ENCODE measurements at regions not wholly inside any gene's neighbourhood (a gene's known extent, or its start where the extent isn't known, plus 50 kb on each side); places are given as distances from the start of the nearest gene placed in this dataset.

DNA sequence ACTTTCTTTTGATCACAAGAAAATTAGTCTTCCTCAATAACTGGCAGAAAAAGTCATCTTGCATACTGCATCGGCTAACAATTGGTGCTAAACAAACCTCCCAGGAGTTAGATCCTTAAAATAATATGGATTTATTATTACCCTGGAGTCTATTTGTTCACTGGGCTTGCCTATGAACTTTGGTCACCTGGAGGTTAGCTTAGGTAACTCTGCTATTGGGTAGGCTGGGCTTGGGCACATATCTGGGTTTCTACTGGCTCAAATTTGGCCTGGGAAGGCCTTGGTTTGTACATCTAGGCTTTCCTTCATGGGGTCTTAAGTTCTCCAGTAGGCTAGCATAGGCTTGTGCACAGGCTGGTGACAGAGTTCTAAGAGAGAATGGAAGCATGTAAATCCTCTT, 279.9 kb downstream of the RASEF start:
- intact Hi-C loops (cut with micrococcal nuclease), result no loop called here
- Histone ChIP-seq H4K20me1 (ENCODE audit: insufficient read depth, low read length) (no peaks in the 10 kb centered on the region), H3K79me2 (ENCODE audit: insufficient read depth, low read length) (no peaks in the 10 kb centered on the region), H3K9me3 (replicated peaks in 1 of 2; ENCODE audit: control insufficient read depth in 1 of 2, insufficient read depth in 1 of 2, low read length in 2 of 2) (peaks cover 0 to 4% of the 10 kb centered on the region in 2 donors), H3K36me3 (replicated peaks in 1 of 2; ENCODE audit: control insufficient read depth in 1 of 2, insufficient read depth in 2 of 2, low read length in 2 of 2) (no peaks in the 10 kb centered on the region), H2AFZ (ENCODE audit: insufficient read depth, low read depth, low read length, poor library complexity, severe bottlenecking) (no peak overlapping the region), H3K4me2 (replicated peaks; ENCODE audit: extremely low read depth, low read length, poor library complexity, severe bottlenecking) (no peak overlapping the region), H3K4me3 (replicated peaks in 1 of 3; ENCODE audit: low read depth in 2 of 3, low read length in 3 of 3) (no peak overlapping the region), H3K27me3 (ENCODE audit: control insufficient read depth in 2 of 2, insufficient read depth in 2 of 2, low read length in 2 of 2) (no peaks in the 10 kb centered on the region), H3K27ac (ENCODE audit: low read depth in 1 of 2, low read length in 2 of 2) (no peak overlapping the region), H3K9ac (ENCODE audit: insufficient read depth, low read length, poor library complexity, severe bottlenecking) (no peak overlapping the region), H3K4me1 (ENCODE audit: control insufficient read depth in 1 of 2, insufficient read depth in 2 of 2, low read length in 2 of 2) (no peaks in the 10 kb centered on the region)
- H3K4me3 Mint-ChIP-seq, result no peak overlapping the region
- H3K4me1 Mint-ChIP-seq, result no peaks in the 10 kb centered on the region
- no peaks in the 10 kb centered on the region for H3K27me3 Mint-ChIP-seq (ENCODE audit: low read depth in 3 of 3)
- DNase-seq, result no peak
- H3K9me3 Mint-ChIP-seq, result peaks cover 1 to 9% (median 4%) of the 10 kb centered on the region in 7 donors
- TF ChIP-seq, protein P1, sequence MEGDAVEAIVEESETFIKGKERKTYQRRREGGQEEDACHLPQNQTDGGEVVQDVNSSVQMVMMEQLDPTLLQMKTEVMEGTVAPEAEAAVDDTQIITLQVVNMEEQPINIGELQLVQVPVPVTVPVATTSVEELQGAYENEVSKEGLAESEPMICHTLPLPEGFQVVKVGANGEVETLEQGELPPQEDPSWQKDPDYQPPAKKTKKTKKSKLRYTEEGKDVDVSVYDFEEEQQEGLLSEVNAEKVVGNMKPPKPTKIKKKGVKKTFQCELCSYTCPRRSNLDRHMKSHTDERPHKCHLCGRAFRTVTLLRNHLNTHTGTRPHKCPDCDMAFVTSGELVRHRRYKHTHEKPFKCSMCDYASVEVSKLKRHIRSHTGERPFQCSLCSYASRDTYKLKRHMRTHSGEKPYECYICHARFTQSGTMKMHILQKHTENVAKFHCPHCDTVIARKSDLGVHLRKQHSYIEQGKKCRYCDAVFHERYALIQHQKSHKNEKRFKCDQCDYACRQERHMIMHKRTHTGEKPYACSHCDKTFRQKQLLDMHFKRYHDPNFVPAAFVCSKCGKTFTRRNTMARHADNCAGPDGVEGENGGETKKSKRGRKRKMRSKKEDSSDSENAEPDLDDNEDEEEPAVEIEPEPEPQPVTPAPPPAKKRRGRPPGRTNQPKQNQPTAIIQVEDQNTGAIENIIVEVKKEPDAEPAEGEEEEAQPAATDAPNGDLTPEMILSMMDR (IDR thresholded peaks at IDR 0.05), result no peak
- H3K36me3 Mint-ChIP-seq, result no peaks in the 10 kb centered on the region
- no CpG with 5 or more reads among the region's 1 CpG for WGBS (ENCODE audit: insufficient coverage)
- H3K27ac Mint-ChIP-seq, result no peak overlapping the region

DNA sequence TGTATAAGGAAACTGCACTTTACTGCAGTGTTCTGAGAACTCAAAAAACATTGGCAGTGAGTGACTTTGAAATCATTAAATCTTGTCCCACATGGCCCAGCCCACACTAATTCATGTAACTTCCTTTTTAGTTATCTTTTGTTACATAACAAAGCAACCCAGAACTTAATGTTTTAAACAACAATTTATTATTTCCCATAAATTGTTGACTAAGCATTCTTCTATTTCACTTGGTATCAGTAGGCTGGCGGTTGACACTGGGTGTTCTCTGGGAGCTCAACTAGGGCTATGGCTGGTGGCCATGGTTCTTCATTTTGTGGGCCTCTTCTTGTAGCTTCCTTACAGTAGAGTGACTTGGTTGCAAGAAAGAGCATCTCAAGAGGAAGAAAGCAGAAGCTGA, 278.4 kb downstream of the RASEF start:
- no peaks in the 10 kb centered on the region for H3K4me1 Mint-ChIP-seq
- 100% methylated on average over 1 of the region's 1 CpG for WGBS (ENCODE audit: insufficient coverage)
- peaks cover 0 to 9% (median 4%) of the 10 kb centered on the region in 7 donors for H3K9me3 Mint-ChIP-seq
- H3K36me3 ChIP-seq (replicated peaks in 1 of 2; ENCODE audit: control insufficient read depth in 1 of 2, insufficient read depth in 2 of 2, low read length in 2 of 2), result no peaks in the 10 kb centered on the region
- H3K27me3 Mint-ChIP-seq (ENCODE audit: low read depth in 3 of 3), result no peaks in the 10 kb centered on the region
- no peaks in the 10 kb centered on the region for H3K36me3 Mint-ChIP-seq
- H3K79me2 ChIP-seq (ENCODE audit: insufficient read depth, low read length), result no peaks in the 10 kb centered on the region
- no peak for DNase-seq
- H3K4me1 ChIP-seq (ENCODE audit: control insufficient read depth in 1 of 2, insufficient read depth in 2 of 2, low read length in 2 of 2), result no peaks in the 10 kb centered on the region
- no peak overlapping the region for H3K4me3 Mint-ChIP-seq
- no peak overlapping the region for H3K27ac Mint-ChIP-seq
- no peak overlapping the region for H2AFZ ChIP-seq (ENCODE audit: insufficient read depth, low read depth, low read length, poor library complexity, severe bottlenecking)
- no peaks in the 10 kb centered on the region for H4K20me1 ChIP-seq (ENCODE audit: insufficient read depth, low read length)
- H3K4me2 ChIP-seq (replicated peaks; ENCODE audit: extremely low read depth, low read length, poor library complexity, severe bottlenecking), result no peak overlapping the region
- H3K27ac ChIP-seq (ENCODE audit: low read depth in 1 of 2, low read length in 2 of 2), result no peak overlapping the region
- no peak overlapping the region for H3K4me3 ChIP-seq (replicated peaks in 1 of 3; ENCODE audit: low read depth in 2 of 3, low read length in 3 of 3)
- H3K27me3 ChIP-seq (ENCODE audit: control insufficient read depth in 2 of 2, insufficient read depth in 2 of 2, low read length in 2 of 2), result no peaks in the 10 kb centered on the region
- TF ChIP-seq, protein P1 (IDR thresholded peaks at IDR 0.05), result no peak
- H3K9me3 ChIP-seq (replicated peaks in 1 of 2; ENCODE audit: control insufficient read depth in 1 of 2, insufficient read depth in 1 of 2, low read length in 2 of 2), result peaks cover 0 to 4% of the 10 kb centered on the region in 2 donors
- intact Hi-C loops (cut with micrococcal nuclease), result no loop called here
- H3K9ac ChIP-seq (ENCODE audit: insufficient read depth, low read length, poor library complexity, severe bottlenecking), result no peak overlapping the region

Measured in CD14-positive monocyte (primary cell).